ENCODE measurements at regions not wholly inside any gene's neighbourhood (a gene's known extent, or its start where the extent isn't known, plus 50 kb on each side); places are given as distances from the start of the nearest gene placed in this dataset.

GRCh38 chr2:22957446-22957845, 427.5 kb upstream of the KLHL29 start:
- intact Hi-C loops (cut with DNase I) = no loop called here
- H3K27me3 ChIP-seq = no peaks in the 10 kb centered on the region
- H3K27ac ChIP-seq = no peak overlapping the region
- no peak overlapping the region for H3K4me3 ChIP-seq
- H3K36me3 ChIP-seq = no peaks in the 10 kb centered on the region
- no peak for TF ChIP-seq CTCF (IDR thresholded peaks at IDR 0.05)
- no peaks in the 10 kb centered on the region for H3K9me3 ChIP-seq
- no peak for ATAC-seq
- H3K4me1 ChIP-seq = no peaks in the 10 kb centered on the region
- no peak for DNase-seq

- no peak for TF ChIP-seq CTCF (IDR thresholded peaks at IDR 0.05)
- H3K36me3 ChIP-seq = no peaks in the 10 kb centered on the region
- no peaks in the 10 kb centered on the region for H3K9me3 ChIP-seq
- no peak overlapping the region for H3K4me3 ChIP-seq
- DNase-seq = no peak
- H3K27me3 ChIP-seq = no peaks in the 10 kb centered on the region
- ATAC-seq = no peak
- H3K27ac ChIP-seq = no peak overlapping the region
- no peaks in the 10 kb centered on the region for H3K4me1 ChIP-seq
- intact Hi-C loops (cut with DNase I) = no loop called here
These were observed 426.7 kb upstream of the KLHL29 start for GRCh38 chr2:22958308-22958707.

GRCh38 chr2:22967756-22968155, 417.2 kb upstream of the KLHL29 start:
- no peak for ATAC-seq
- Histone ChIP-seq H3K4me3 (no peak overlapping the region), H3K4me1 (no peaks in the 10 kb centered on the region), H3K27ac (no peak overlapping the region), H3K36me3 (no peaks in the 10 kb centered on the region), H3K27me3 (no peaks in the 10 kb centered on the region), H3K9me3 (no peaks in the 10 kb centered on the region)
- no peak for DNase-seq
- no peak for TF ChIP-seq CTCF (IDR thresholded peaks at IDR 0.05)
- intact Hi-C loops (cut with DNase I) = no loop called here

GRCh38 chr2:22970284-22970975, 414.5 kb upstream of the KLHL29 start:
- intact Hi-C loops (cut with DNase I) = no loop called here
- Histone ChIP-seq H3K27ac (no peak overlapping the region), H3K36me3 (no peaks in the 10 kb centered on the region), H3K9me3 (no peaks in the 10 kb centered on the region), H3K27me3 (no peaks in the 10 kb centered on the region), H3K4me1 (no peaks in the 10 kb centered on the region), H3K4me3 (no peak overlapping the region)
- no peak for DNase-seq
- TF ChIP-seq CTCF (IDR thresholded peaks at IDR 0.05) = no peak
- ATAC-seq = no peak

GRCh38 chr2:22970991-22971390, 414.0 kb upstream of the KLHL29 start:
- ATAC-seq = no peak
- Histone ChIP-seq H3K9me3 (no peaks in the 10 kb centered on the region), H3K27me3 (no peaks in the 10 kb centered on the region), H3K4me3 (no peak overlapping the region), H3K27ac (no peak overlapping the region), H3K36me3 (no peaks in the 10 kb centered on the region), H3K4me1 (no peaks in the 10 kb centered on the region)
- no peak for TF ChIP-seq CTCF (IDR thresholded peaks at IDR 0.05)
- no peak for DNase-seq
- intact Hi-C loops (cut with DNase I) = no loop called here
